Medulla oblongata (tissue), 1 donor: ENCODE measurements at regions not wholly inside any gene's neighbourhood (a gene's known extent, or its start where the extent isn't known, plus 50 kb on each side); places are given as distances from the start of the nearest gene placed in this dataset.
"Not testable (repeated sequence)": the region's sequence is repeated elsewhere in the genome, so short reads cannot be mapped to it uniquely, and the experiment has no call there.

ENCODE experiments used
- DNase-seq: peaks from one replicate; pipeline ENCODE4 v3.0.0-alpha.2; 2015; ENCODE audit errors: extremely low spot score

DNA sequence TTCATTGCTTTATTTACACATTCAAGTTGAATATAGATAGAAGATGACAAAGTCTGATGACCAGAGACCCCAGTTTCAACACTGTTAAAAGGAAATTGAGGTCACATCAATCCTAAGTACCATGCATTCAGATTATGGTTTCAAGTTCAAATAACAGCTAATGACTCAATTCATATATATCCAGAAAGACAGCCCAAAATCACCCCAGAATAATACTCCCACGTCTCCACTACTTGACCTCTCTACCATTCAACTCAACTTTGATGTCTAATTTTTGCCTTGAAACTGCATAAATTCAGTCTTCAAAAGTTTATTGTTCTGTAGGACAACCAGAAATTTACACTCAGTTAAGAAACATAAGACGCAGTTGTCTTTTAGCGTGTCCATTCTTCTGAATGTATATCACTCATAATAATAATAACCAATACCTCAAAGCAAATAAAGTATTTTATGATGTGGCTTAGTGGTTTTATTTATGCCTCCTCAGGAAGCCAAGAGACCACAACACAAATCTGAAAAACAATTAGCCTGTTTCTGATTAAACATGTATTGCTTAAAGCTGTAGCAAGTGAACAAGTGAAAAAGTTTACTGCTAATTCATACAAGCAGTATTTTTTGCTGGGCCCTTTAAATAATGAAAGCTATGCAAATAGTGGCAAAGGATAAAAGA lies 569.0 kb downstream of the LTN1 start:
- no peak for DNase-seq

DNA sequence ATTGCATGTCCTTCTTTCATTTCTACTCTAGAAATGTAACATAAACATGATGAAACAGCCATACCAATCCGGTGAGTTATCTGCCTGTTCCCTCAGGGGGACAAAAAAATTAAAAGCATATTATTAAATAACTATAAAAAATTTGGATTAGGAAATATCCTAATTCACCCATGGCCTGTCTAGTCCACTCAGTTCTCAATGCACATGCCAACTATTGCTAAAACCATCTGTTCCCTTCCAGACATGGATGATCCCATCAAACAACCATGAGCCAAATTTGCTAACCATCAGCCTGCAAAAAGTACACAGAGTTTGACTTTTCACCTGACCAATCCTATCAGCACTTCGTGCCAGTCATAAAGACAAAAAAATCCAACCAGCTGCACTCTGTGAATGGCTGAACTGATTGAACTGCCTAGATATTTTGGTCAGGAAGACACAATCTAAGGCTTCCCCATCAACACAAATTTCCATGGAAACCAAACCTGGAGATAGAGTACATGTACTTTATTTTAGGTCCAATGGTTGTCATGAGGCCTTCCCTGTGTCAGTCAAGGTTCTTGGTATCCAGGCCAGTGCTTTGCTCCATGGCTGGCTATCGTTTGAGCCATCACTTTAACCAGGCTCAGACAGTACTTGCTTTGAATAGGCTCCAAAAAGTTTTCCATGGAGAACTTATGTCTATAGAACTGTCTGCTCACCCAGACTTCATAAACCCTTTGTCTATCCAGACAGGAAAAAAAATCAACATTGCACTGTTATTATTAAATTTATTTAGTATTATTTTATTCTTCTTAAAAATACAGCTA lies 570.8 kb downstream of the LTN1 start:
- no peak for DNase-seq

DNA sequence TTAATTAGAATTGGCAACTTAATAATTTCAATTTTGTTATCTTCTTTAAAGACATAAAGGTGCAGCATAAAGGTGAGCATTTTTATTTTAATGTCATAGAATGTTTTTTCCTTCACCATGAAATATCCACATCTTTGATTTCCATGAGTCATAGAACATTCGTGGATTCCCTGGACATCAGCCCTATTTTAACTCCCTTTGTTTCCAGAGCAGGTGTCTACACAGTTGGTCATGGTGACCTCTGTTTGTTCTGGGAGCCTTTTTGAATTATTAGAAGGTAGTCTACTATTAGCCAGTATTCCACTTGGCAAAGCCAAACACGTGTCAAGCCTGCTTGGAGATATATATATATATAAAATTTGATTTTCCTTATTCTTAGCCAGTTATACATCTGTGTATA lies 572.9 kb downstream of the LTN1 start:
- no peak for DNase-seq

DNA sequence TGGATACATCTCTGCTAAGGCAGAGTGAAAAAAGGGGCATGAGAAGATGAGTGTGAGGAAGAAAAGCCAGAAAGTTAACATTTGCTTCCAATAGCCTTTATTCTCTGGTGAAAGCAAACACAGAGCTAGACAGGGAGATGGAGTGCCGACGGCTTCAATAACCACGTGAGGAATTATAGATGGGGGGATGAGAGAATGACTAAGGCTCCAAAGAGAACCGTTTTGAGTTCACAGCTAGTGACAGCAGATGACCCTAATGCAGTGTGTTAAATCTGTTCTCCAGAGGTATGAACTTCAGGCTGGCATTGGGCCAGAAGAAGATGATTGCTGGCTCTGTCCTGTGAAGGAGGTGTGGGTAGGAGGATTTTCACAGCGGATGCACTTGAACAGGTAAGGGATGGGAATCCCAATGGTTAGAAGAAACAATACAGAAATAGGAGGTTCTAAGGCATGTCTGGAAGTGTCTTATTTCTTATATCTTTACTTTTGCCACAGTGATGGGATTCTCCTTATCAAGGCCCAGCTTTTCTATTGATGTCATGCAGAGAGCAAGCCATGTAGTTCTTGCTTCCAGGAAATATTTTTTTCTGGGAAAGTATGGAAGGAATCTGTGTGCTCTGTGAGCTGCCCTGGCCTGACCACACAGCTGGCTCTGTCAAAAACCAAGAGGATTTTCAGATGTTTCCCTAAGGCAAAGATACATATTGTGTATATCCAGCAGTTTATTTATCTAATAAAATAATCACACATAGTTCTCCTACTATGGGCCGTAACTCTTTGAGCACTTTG lies 573.8 kb downstream of the LTN1 start:
- no peak for DNase-seq

DNA sequence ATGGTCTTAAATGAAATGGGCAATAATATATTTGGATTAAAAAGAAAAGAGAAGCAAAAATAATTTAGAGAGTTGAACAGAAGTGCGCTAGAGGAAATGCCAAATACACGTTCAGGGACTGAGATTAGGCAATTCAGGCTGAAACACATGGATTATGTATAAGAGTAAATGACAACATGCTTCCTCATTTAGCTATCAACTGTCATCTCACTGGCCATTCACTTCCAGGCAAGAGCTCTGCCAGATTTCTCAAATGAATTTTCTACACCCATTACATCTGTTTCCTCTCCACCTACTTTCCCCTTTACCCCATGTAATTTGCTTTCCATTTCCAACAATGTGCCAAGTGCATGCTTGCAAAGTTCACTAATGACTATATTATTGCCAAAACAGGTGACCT lies 582.4 kb downstream of the LTN1 start:
- no peak for DNase-seq

- DNase-seq = no peak
Measured at GRCh38 chr21:28402616-28402989, 590.1 kb downstream of the LTN1 start.

GRCh38 chr21:28397040-28397439 lies 595.6 kb downstream of the LTN1 start:
- DNase-seq = no peak

DNA sequence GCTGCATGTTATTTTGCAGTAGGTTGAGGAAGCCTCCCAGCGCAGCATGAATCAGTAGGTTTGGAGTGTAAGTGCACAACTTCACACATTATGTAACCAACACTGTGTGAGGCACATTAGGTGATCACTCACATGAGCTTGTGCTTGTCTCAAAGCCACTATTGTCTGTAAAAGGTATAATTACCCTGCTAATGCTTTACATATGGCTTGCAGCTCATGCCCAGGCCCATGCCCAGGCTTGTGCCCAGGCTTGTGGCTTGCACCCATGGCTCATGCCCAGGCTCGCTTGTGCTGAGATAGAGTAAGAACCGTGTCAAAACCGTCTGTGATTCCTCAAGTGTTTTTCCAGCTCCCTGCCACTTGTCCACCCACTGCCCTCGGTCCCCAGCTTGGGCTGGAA lies 596.3 kb downstream of the LTN1 start:
- DNase-seq = no peak

DNA sequence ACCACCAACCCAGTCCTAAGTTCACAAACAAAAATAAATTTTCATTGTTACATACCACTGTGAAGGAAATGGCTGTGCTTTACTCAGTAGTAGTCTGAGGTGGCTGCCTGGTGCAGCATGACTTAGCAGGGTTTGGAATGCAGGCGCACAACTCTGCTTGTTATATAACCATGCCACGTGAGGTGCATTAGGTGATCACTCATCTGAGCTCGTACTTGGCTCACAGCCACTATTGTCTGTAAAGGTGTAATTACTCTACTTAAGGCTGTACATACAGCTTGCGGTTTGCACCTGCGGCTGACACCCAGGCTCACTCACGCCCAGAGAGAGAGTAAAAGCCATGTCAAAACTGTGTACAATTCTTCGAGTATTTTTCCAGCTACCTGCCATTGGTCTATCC lies 599.4 kb downstream of the LTN1 start:
- DNase-seq = no peak

- no peak for DNase-seq
Measured at GRCh38 chr21:28391938-28392849, 600.5 kb downstream of the LTN1 start.

DNA sequence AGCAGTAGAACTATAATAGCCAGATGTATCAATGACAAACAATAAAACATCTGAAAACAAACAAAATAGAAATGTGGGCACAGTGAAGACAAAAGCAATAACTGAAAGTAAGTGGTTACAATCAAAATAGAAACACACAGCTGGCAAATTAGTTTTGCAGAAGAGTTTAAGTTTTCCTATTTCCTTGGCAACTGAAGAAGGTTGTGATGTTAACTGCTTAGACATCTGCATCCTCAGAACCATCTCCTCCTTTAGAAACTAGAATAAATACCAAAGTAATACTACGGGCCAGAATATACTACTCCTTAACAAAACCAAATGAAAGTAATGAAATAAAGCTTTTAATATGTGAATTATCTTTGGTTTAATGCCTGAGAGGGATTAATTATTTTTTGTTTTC lies 605.5 kb downstream of the LTN1 start:
- DNase-seq = no peak

DNA sequence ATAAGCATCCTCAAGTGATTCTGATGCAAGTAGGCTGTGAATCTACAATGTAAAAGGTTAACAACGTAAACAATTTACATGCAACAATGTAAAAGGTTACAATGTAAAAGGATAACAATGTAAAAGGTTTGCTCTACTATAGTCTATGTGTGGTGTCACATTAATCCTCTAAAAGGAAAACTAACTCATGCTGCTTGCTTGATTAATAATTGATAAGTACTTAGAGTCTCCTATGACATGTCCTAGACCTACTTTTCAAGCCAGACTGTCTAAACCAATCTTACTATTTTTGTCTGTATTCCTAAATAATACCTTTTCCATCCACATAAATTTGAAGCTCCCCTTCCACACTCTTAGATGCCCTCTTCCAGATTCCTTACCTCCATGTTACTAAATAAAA lies 606.8 kb downstream of the LTN1 start:
- DNase-seq = no peak

- not testable (repeated sequence) for DNase-seq
Measured at GRCh38 chr21:28381000-28381745, 611.5 kb downstream of the LTN1 start.

DNA sequence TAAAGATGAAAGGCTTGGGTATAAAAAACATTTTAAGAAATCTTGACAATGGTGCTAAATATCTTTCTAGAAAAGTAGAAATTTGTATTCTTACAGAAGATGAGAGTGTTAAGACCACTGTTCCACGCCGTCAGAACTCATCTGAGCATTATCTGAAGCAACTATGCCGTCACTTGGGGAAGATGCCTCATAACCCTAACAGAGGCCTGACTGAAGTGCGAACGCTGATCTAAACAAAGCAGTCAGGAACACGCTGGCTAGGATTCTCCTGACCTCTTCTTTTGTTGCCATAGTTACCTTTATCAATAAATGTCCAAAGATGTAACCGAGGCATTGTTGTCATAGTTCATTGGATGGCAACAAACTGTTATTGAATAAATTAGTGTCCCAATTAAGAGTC lies 612.4 kb downstream of the LTN1 start:
- DNase-seq = no peak

DNA sequence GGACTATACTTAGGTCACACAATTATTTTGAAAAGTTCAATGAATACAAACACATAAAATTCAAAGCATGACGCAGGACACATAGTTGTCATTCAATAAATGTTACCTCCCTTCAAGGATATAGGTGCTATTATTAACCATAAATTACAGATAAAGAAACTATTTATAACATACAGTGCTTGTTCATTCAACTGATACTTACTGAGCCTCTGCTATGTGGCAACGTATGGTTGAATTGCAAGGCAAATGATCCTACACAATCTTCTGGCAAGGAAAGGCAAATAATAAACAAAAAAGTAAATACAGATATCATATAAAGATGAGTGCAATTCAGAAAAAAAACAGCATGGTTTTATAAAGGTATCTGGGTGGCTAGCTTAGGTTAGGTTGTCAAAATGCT lies 614.7 kb downstream of the LTN1 start:
- no peak for DNase-seq

DNA sequence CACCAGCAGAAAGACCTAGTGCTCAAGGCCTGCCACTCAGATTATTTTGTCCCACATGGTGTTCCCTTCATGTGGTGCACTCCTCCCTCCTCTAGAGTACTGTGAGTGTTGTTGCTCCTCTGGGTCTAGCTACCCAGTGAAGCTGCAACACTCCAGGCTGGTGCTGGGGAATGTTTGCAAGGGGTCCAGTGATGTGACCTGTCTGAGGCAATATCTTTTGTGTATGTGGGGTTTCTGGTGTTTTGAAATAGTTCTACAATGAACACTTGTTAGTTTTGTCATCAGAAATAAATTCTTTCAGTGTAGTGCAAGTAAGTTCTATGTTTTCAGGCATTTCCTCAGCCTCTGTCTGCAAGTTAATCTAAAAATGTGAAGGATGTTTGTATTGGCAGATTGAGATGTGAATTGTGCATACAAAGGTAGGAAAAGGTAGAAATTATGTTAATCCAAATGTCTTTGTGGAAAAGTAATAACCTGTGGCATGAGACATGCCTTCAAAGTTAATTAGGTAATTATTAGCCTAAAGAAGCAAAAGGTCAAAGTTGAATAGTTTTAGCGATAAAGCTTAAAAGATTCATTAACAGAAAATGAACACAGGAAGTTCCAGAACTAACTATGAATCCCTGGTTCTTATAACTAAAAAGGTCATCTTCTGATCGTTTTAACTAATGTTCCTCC lies 616.8 kb downstream of the LTN1 start:
- no peak for DNase-seq

DNA sequence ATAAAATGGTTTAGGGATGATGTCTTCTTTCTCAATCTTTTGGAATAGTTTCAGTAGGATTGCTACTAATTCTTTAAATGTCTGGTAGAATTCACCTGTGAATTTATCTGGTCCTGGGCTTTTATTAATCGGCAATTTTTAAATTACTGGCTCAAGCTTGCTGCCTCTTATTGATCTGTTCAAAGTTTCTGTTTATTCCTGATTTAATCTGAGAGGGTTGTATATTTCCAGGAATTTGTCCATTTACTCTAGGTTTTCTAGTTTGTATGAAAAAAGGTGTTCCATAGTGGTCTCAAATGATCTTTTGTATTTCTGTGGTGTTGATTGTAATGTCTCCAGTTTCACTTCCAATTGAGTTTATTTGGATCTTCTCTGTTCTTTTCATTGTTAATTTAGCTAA lies 617.8 kb downstream of the LTN1 start:
- no peak for DNase-seq

DNA sequence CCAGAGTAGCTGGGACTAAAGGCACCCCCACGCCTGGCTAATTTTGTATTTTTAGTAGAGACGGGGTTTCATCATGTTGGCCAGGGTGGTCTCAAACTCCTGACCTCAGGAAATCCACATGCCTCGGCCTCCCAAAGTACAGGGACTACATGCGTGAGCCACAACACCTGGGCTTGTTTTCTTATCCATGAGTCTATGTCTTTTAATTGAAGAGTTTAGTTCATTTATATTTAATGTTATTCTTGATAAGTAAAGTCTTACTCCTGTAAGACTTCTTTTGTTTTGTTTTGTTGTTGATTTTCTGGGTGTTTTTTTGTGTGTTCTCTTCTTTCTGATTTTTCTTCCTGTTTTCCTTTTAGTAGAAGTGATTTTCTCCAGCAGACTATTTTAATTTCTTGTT lies 621.0 kb downstream of the LTN1 start:
- DNase-seq = no peak

DNA sequence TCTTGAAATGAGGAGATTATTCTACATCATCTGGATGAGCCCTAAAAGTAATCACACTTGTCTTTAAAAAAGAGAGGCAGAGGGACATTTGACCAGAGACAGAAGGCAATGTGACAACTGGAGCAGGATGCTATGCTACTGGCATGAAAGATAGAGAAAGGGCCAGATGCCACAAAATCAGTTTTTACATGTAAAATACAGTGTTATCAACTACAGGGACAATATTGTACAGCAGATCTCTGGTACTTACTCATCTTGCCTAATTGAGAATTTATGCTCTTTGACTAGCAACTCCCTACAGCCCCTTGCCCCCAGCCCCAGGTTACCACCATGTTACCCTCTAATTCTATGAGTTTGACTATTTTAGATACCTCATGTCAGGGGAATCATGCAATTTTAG lies 633.4 kb downstream of the LTN1 start:
- no peak for DNase-seq

DNA sequence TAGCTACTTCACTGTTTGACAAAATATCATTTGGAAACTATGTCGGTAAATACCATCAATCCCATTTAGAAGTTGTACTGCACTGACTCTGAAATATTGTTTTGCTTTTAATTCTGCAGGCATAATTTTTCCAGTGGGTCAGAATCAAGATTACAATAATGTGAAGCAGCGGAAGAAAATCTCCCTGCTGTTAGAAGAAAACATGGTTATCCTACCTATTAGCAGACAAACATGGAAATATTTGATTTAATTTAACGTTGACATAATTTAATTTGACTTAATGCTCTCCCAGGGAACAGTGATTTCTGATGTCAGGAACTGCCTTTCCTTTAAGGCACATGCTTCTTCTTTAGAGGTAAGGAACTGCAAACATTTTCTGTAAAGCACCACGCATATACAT lies 634.0 kb downstream of the LTN1 start:
- no peak for DNase-seq
